ENCODE measurements at regions not wholly inside any gene's neighbourhood (a gene's known extent, or its start where the extent isn't known, plus 50 kb on each side); places are given as distances from the start of the nearest gene placed in this dataset.

DNA sequence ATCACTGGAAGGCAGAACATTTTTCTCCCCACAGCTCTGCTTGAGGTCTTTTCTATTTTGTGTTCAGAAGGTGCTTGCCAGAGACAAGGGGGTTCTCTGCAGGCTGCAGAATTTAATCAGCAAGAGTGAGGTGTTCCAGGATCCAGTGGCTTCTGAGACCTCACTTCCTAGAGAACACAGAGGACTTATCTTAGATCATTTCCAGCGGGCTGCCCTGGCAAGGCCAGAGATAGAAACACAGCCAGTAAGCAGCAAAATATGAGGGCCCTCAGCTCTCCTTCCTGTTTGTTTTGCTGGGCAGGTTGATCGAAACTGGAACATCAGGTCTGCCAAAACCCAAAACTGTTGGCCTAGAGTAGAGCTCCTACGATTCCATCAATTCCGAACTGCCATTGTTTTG lies 187.3 kb downstream of the DIRAS2 start:
- no peaks in the 10 kb centered on the region for H3K4me1 ChIP-seq
- TF ChIP-seq, protein P1, sequence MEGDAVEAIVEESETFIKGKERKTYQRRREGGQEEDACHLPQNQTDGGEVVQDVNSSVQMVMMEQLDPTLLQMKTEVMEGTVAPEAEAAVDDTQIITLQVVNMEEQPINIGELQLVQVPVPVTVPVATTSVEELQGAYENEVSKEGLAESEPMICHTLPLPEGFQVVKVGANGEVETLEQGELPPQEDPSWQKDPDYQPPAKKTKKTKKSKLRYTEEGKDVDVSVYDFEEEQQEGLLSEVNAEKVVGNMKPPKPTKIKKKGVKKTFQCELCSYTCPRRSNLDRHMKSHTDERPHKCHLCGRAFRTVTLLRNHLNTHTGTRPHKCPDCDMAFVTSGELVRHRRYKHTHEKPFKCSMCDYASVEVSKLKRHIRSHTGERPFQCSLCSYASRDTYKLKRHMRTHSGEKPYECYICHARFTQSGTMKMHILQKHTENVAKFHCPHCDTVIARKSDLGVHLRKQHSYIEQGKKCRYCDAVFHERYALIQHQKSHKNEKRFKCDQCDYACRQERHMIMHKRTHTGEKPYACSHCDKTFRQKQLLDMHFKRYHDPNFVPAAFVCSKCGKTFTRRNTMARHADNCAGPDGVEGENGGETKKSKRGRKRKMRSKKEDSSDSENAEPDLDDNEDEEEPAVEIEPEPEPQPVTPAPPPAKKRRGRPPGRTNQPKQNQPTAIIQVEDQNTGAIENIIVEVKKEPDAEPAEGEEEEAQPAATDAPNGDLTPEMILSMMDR (IDR thresholded peaks at IDR 0.05; ENCODE audit: insufficient read depth in 1 of 2, low read depth in 1 of 2, low read length in 1 of 2, severe bottlenecking in 1 of 2, unreplicated experiment in 1 of 2), result no peak
- BruUV-seq (replicated peaks), result no TSS peak
- H3K9me3 ChIP-seq, result no peaks in the 10 kb centered on the region
- H3K4me3 Mint-ChIP-seq (ENCODE audit: unreplicated experiment), result no peak overlapping the region
- ChIA-PET POLR2A (no interaction called here), CTCF (no interaction called here)
- no peaks in the 10 kb centered on the region for H3K9me3 Mint-ChIP-seq (ENCODE audit: unreplicated experiment)
- H3K4me1 Mint-ChIP-seq (ENCODE audit: low read depth, unreplicated experiment), result peaks cover 7% of the 10 kb centered on the region
- H3K36me3 ChIP-seq (ENCODE audit: control insufficient read depth, insufficient read depth, low read length), result no peaks in the 10 kb centered on the region
- no peak overlapping the region for H3K27ac Mint-ChIP-seq (ENCODE audit: unreplicated experiment)
- intact Hi-C loops (cut with micrococcal nuclease; ENCODE audit: unreplicated experiment), result no loop called here
- H3K27me3 ChIP-seq (replicated peaks; ENCODE audit: control insufficient read depth, insufficient read depth, low read length), result no peaks in the 10 kb centered on the region
- no peaks in the 10 kb centered on the region for H3K36me3 Mint-ChIP-seq (ENCODE audit: insufficient read depth, unreplicated experiment)
- DNase-seq, result no peak
- H3K4me3 ChIP-seq (ENCODE audit: low read depth, low read length), result no peak overlapping the region
- no peaks in the 10 kb centered on the region for H3K27me3 Mint-ChIP-seq (ENCODE audit: insufficient read depth, unreplicated experiment)

DNA sequence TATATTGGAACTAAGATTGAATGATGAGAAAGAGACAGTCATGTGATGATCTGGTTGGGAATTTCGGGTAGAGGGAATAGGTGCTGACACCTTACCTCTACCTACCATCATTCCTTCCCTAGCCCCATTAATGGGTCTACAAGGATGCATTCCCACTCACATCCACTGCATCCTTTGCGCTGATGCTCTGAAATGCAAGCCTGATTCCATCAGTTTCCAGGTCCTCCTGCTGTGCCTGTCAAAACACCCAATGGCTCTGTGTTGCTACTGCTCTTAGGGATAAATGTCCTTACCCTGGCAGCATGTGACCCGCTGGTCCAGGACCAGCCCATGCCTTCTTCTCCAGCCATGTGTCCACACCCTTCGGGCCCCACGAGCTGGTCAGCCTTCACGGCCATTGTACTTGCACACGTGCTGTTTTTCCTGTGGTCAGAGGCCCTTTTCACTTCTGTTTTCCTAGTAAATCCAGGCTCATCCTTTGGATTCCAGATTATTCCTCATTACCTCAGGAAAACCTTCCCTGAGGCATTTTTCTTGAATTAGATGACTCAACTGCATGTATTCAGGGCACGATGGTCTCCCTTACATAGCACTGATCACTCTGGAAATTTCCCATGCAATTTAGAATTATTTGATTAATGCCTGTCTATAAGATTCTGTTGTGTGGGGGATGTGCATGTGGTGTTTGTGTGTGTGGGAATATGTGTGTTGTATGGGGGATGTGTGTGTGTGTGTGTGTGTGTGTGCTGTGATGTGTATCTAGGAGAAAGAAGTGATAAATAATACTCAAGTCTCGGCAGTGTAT lies 185.0 kb downstream of the DIRAS2 start:
- Mint-ChIP-seq H3K4me1 (ENCODE audit: low read depth, unreplicated experiment) (peaks cover 7% of the 10 kb centered on the region), H3K9me3 (ENCODE audit: unreplicated experiment) (no peaks in the 10 kb centered on the region), H3K4me3 (ENCODE audit: unreplicated experiment) (no peak overlapping the region), H3K36me3 (ENCODE audit: insufficient read depth, unreplicated experiment) (no peaks in the 10 kb centered on the region), H3K27me3 (ENCODE audit: insufficient read depth, unreplicated experiment) (no peaks in the 10 kb centered on the region), H3K27ac (ENCODE audit: unreplicated experiment) (no peak overlapping the region)
- Histone ChIP-seq H3K36me3 (ENCODE audit: control insufficient read depth, insufficient read depth, low read length) (no peaks in the 10 kb centered on the region), H3K9me3 (no peaks in the 10 kb centered on the region), H3K4me3 (ENCODE audit: low read depth, low read length) (no peak overlapping the region), H3K4me1 (no peaks in the 10 kb centered on the region), H3K27me3 (replicated peaks; ENCODE audit: control insufficient read depth, insufficient read depth, low read length) (no peaks in the 10 kb centered on the region)
- POLR2A ChIA-PET, result no interaction called here
- TF ChIP-seq, protein P1 (IDR thresholded peaks at IDR 0.05; ENCODE audit: insufficient read depth in 1 of 2, low read depth in 1 of 2, low read length in 1 of 2, severe bottlenecking in 1 of 2, unreplicated experiment in 1 of 2), result no peak
- BruUV-seq (replicated peaks), result no TSS peak
- no peak for DNase-seq
- CTCF ChIA-PET, result interaction anchor here (1.0 kb wide), 1 partner anchor 34 kb away, joined by 3 read pairs; no protein-coding TSS in a partner anchor
- intact Hi-C loops (cut with micrococcal nuclease; ENCODE audit: unreplicated experiment), result no loop called here

DNA sequence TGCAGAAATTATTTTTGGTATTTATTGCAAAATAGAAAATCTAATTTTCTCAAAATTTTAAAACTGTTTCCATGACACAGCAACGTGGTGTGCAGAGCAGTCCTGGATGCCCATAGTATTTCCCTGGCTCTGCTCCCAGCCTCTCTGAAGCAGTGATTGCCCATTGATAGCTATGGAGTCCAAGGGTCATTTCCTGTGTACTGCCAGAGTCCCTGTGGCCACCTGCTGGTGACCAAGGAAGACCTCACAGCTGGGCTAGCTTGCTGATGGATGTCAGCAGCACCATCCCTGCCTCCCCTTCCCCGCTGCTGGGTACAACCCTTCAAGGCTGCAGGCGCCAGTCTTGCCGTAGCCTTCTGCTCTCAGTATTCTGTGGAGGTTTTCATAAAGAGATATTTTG lies 184.1 kb downstream of the DIRAS2 start:
- Mint-ChIP-seq H3K4me3 (ENCODE audit: unreplicated experiment) (no peak overlapping the region), H3K9me3 (ENCODE audit: unreplicated experiment) (no peaks in the 10 kb centered on the region), H3K27me3 (ENCODE audit: insufficient read depth, unreplicated experiment) (no peaks in the 10 kb centered on the region), H3K36me3 (ENCODE audit: insufficient read depth, unreplicated experiment) (no peaks in the 10 kb centered on the region), H3K27ac (ENCODE audit: unreplicated experiment) (no peak overlapping the region), H3K4me1 (ENCODE audit: low read depth, unreplicated experiment) (peaks cover 7% of the 10 kb centered on the region)
- no peaks in the 10 kb centered on the region for H3K36me3 ChIP-seq (ENCODE audit: control insufficient read depth, insufficient read depth, low read length)
- intact Hi-C loops (cut with micrococcal nuclease; ENCODE audit: unreplicated experiment), result no loop called here
- ChIA-PET POLR2A (no interaction called here), CTCF (interaction anchor here (0.9 to 1.3 kb wide), 4 partner anchors 35 to 317 kb away, joined by 3 to 5 read pairs (median 3); no protein-coding TSS in a partner anchor)
- H3K9me3 ChIP-seq, result no peaks in the 10 kb centered on the region
- no peak overlapping the region for H3K4me3 ChIP-seq (ENCODE audit: low read depth, low read length)
- DNase-seq, result peak; percentile 44 to 62
- TF ChIP-seq, protein P1 (IDR thresholded peaks at IDR 0.05; ENCODE audit: insufficient read depth in 1 of 2, low read depth in 1 of 2, low read length in 1 of 2, severe bottlenecking in 1 of 2, unreplicated experiment in 1 of 2), result peak in 1 of 2 experiments; percentile 63
- no peaks in the 10 kb centered on the region for H3K4me1 ChIP-seq
- BruUV-seq (replicated peaks), result no TSS peak
- H3K27me3 ChIP-seq (replicated peaks; ENCODE audit: control insufficient read depth, insufficient read depth, low read length), result no peaks in the 10 kb centered on the region

Measured in Caco-2 (cell line).